HL-60/S4 treated with retinoic acid at 250 ng/mL for 4 days and 3 days (cell line): ENCODE measurements at regions not wholly inside any gene's neighbourhood (a gene's known extent, or its start where the extent isn't known, plus 50 kb on each side); places are given as distances from the start of the nearest gene placed in this dataset.

Experiments
- in situ Hi-C: fragments of 300-500 bp; cut with MboI; formaldehyde crosslinking; loops from 2 replicates; pipeline ENCODE4 v1.7.0; 2022; ENCODE audit warnings: low sequenced_read_pairs

DNA sequence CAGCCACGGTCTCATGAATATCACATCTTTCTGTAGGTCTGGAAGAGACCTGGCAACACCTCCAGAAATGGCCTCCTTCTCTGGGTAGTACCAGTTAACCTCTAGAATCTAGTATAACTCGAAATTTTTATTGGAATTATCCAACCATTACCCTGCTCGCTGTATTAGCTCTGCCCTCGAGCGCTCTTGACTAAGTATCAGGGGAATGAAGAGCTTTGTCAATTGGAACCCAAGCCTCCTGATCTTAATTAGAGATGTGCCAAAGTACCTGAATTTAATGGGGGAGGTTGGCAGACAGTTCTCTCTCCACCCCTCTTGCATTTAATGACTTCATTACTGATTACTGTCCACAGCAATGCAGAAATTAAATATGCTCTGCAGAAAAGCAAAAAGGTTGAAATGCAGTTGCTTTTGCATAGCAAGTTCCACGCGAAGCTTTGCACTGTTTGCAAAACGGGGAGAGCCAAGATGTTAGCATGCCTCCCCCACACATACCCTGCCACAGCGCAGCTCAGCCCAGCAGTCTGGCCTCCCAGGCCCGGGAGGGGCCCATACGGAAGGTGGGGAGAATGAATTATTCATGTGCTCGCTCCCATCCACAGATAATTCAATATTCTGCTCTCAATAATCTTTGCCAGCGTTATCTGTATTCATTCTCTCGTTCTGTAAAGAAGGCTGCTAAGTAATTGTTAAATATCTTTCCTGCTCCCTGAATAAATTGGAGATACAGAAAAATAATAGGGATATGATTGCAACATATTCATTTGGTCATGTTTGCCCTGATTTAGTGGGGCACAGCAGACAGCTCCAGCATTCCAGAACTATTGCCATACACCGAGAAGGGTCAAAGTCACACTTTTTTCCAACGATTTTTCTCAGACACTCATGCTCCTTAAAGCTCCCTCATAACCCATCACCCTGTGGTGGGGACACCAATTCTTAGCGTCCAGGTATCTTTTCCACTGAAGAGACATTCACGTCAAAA, 305.8 kb downstream of the CDH26 start:
- in situ Hi-C loops, result no loop called here

- in situ Hi-C loops, result no loop called here
Measured at GRCh38 chr20:60266177-60266823, 308.1 kb downstream of the CDH26 start.

GRCh38 chr20:60268491-60268890, 310.3 kb downstream of the CDH26 start:
- in situ Hi-C loops, result no loop called here

DNA sequence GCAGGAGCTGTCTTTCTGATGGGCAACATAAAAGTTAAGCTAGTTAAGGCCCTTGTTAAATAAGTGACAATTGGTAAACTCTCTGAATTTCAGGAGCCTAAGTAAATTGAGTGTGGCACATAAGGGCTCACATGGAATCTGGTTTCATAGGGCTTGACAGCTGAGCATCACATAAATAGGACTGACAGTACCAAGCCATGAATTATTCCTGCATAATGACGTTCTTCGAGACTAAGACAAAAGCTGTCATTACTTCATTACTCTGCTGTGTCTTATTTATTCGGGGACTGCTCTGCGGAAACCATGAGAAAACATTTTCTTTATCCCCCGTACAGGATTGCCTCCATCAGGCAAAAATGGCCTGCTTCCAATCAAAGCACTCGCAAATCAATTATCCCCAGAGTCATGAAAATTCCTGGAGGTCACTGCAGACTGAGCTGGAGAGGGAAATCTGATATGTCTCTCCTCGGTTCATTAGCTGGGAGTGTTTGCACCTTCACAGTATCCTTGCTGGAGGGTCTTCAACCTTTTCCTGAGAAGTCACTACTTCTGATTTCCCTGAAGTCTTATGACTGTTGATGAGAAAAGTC, 311.4 kb downstream of the CDH26 start:
- in situ Hi-C loops, result no loop called here

- in situ Hi-C loops, result no loop called here
Measured at GRCh38 chr20:60270341-60270740, 312.1 kb downstream of the CDH26 start.

DNA sequence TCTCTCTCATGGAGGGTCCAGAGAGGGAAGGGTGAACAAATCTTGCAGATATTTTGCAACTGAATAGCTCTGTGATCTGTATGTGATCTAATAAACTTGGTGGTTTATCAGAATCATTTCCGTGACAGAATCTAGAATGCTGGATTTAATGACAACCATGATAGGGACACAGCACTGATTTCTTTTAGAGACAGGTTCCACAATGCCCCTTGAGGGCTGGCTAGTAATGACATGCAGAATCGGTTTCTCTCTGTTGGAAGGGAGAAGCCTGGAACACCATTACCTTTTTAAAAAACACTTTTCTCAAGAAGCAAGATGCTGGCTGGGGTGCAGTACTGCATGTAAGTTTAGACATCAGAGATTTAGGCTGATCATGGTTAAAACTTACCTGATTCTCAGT, 313.4 kb downstream of the CDH26 start:
- in situ Hi-C loops, result no loop called here

- in situ Hi-C loops, result no loop called here
Measured at GRCh38 chr20:60272790-60273189, 314.6 kb downstream of the CDH26 start.

GRCh38 chr20:60274717-60275116, 316.5 kb downstream of the CDH26 start:
- in situ Hi-C loops, result no loop called here

GRCh38 chr20:60281295-60281694, 323.1 kb downstream of the CDH26 start:
- in situ Hi-C loops, result no loop called here

DNA sequence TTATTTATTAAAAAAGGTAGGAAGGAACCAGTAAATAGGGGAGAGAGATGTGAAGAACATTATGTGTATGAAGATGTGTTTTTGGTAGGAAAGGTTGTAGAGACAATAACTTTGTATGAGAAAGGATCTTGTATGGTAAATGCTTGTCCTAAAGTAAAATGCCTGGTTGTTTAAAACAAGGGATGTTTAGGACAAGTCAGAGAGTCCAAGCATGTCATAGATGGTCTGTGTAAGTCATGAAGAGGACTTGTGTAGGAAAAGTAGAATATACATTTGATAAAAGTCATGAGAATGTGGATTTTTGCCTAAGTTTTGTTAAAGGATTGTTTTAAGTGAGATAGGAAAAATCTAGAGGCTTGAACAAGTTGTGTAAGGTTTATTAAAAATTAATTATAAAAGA, 325.1 kb downstream of the CDH26 start:
- in situ Hi-C loops, result no loop called here

DNA sequence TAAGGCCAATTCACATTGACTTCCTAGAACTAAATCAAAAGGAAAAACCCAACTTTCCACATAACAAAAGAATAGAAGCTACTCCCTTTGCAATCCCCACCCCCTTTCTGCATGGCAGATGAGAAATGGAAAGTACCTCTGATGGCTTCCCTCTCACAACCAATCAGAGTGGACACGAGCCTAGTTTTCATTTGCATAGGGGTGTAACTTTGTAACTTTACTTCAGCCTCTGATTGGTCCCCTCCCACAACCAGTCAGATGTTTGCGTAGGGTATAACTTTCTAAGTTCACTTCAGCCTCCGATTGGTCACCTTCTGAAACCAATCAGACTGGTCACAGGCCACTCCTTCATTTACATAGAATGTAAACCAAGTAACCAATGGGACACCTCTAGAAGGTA, 328.5 kb downstream of the CDH26 start:
- in situ Hi-C loops, result no loop called here

GRCh38 chr20:60288945-60289344, 330.7 kb downstream of the CDH26 start:
- in situ Hi-C loops, result no loop called here

- in situ Hi-C loops, result no loop called here
Measured at GRCh38 chr20:60292001-60292520, 333.8 kb downstream of the CDH26 start.

DNA sequence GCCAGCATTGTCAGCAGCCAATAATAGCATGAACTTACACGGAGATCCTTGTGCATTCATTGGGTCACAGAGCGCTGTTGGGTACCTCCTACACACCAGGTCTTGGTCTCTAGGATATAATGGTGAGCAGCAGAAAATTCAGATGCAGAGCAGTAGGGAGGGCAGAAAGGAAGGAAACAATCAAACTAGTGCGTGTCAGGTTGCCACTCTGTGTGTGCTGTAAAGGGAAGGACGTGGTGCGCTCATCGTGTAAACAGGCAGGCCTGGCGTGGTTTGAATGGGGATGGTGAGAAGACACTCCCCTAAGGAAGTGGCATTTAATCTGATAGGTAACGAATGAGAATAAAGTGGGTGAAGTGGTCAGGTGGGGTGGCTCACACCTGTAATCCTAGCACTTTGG, 336.4 kb downstream of the CDH26 start:
- in situ Hi-C loops, result no loop called here

DNA sequence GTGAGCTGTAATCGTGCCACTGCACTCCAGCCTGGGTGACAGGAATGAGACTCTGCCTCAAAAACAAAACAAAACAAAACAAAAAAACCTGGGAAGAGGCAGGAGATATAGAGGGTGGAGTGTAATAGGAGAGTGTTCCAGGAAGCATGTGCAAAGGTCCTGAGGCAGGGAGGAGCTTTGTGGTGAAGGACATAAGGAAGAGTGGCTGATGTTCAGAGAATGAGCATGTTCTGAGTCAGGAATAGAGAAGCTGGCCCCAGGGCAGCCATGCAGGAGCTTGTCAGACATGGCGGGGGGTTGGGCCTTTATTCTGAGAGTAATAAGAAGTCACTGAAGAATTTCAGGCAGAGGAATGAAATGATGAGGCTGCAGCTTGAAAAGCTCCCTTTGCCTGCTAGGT, 337.0 kb downstream of the CDH26 start:
- in situ Hi-C loops, result no loop called here

GRCh38 chr20:60297649-60298048, 339.4 kb downstream of the CDH26 start:
- in situ Hi-C loops, result no loop called here

DNA sequence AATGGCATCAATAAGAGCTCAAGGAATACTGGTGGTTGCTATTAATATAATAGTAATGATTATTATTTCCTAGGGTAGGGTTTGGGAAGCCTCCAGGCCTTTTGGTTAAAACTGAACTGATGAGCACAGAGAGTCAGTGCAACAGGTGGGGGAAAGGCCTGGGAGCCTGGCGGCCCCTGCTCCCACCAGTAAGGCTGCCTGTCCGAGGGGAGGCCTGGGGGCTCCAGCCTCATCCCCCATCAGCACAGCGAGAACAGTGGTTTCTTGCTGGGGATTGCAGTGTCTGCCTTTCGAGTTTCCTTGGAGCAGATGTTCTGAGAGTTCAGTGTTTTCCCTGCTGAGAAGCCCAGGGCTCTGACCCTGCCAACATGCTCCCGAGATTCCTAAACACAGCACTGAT, 340.4 kb downstream of the CDH26 start:
- in situ Hi-C loops, result no loop called here

DNA sequence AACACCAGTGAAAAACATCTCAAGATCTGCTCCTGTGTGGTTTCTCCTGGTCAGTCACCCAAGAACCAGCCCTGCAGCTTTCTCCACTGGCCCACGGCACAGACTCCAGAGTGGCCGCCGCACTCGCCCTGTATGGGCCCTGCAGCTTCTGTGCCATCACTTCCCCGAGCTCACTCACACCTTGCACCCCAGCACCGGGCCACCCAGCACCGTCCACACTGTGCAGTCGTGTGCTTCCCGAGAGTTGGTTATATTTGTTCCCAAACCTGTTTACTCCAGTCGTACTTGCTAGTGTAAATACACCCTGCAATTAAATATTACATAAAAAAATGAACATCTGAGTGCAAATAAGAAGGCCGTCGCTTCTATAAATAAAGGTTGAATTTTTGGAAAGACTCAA, 341.7 kb downstream of the CDH26 start:
- in situ Hi-C loops, result no loop called here

DNA sequence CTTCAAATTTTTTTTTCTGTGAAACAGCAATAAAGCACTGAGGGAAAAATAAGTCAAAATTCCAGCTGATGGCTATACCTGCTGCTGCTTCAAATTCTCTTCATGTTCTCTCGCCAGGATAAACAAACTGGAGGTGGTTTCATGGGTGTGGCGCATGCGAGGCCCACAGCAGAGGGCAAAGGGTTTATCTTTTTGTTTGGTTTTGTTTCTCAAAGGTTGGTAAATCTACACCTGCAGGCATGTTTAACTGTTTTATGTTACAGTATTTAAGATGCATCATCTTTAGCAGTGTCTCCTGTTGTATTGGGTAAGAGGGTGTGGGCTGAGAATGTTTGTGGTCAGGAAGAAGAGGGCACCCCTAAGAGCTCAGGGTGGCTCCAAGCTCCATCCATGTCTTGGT, 342.2 kb downstream of the CDH26 start:
- in situ Hi-C loops, result no loop called here

- in situ Hi-C loops, result no loop called here
Measured at GRCh38 chr20:60302875-60303274, 344.7 kb downstream of the CDH26 start.

DNA sequence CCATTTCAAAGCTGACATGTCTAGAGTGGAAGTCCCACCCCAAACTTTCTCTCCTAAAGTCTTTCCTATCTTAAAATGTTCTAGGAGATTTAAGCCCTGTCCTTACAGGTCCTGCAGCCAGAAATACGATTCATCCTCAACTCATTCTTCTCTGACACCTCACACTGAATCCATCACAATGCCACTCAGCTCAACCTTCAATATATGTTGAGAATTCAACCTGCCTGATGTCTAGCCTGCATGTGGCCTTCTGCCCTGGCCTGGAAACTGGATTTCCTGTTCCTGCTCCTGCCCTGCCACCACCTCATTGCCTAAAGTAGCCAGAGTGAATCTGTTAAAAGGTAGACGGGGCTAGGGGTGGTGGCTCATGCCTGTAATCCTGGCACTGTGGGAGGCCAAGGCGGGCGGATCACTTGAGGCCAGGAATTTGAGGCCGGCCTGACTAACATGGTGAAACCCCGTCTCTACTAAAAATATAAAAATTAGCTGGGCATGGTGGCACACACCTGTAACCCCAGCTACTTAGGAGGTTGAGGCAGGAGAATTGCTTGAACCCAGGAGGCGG, 345.9 kb downstream of the CDH26 start:
- in situ Hi-C loops, result no loop called here
